ENCODE measurements at regions not wholly inside any gene's neighbourhood (a gene's known extent, or its start where the extent isn't known, plus 50 kb on each side); places are given as distances from the start of the nearest gene placed in this dataset.
"Not testable (repeated sequence)": the region's sequence is repeated elsewhere in the genome, so short reads cannot be mapped to it uniquely, and the experiment has no call there.

DNA sequence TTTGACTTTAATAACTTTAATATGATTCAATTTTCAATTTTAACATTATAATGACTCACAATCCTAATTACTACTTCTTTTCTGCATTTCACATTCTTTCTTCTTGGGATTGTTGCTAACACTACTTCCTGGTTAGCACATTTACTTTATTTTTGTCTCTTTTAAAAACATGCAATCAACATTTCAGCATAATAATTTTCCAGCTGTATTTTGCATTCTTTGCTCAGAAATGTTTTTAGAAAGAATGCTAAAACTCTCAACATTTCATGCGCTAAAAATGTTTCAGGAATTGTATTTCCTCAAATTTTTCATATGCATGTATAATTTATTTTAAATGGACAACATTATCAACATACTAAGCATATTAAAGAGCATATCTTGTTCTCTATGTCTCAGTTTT is 1302.1 kb upstream of the GJE1 start:
- no peak for DNase-seq (ENCODE audit: low spot score)

DNA sequence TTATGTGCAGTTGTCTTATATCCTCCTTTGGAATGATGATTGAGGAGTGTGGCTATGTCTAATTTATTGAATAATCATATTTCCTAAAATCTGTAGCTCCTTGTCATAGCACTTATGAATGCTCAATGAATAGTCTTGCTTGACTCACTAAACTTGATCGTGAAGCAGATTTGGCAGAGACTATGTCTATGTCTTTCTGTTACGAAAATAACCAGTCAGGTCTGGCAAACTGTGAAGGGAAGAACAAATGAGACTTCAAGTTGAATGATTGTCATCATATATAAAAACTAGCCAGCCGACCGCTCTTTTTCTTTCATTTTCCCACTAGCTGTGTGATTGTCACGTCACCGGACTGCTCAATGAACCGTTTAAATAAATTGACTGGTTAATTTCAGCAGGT is 1303.9 kb upstream of the GJE1 start:
- no peak for DNase-seq (ENCODE audit: low spot score)

DNA sequence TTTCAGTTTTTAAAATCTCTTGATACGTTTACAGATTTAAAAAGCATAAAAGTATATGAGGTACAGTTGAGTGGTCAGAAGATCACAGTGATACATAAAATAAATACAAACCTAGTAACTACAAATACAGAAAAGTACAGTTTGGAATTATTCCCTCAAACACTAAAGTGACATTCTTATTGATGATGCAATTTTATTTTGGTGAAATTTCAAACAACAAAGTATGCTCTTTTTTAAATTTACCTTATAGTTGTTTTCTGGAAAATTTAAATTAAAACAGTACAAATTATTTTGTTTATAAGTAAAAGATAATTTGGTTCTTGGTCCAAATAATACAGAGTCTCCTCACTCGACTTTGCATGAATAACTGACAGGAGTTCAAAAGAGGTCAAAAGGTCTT is 1305.1 kb upstream of the GJE1 start:
- DNase-seq (ENCODE audit: low spot score): no peak

DNA sequence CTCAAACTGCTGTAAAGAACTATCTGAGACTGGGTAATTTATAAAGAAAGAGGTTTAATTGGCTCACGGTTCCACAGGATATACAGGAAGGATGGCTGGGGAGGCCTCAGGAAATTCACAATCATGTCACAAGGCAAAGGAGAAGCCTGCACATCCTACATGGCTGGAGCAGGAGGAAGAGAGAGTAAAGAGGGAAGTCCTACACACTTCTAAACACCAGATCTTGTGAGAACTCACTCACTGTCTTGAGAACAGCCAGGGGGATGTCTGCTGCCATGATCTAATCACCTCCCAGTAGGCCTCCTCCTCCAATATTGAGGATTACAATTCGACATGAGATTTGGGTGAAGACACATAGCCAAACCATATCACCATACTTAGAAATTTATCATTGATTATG is 1307.0 kb upstream of the GJE1 start:
- DNase-seq (ENCODE audit: low spot score): no peak

DNA sequence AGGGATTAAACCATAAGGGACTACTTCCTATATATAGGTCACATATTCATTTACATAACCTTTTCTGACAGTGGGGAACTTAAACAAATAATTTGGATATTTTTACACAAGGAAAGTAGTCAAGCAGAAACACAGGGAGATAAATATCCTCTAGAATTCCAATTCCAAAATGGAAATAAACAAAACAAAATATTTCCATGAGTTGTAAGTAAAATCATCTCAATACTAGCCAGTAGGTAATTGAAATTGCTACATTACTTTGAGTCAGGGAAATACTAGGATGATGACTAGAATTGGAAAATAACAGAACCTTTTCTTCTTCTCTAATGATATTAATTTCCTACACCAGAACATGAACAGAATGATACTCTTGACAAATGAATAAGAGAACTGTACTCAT is 1308.1 kb upstream of the GJE1 start:
- no peak for DNase-seq (ENCODE audit: low spot score)

DNA sequence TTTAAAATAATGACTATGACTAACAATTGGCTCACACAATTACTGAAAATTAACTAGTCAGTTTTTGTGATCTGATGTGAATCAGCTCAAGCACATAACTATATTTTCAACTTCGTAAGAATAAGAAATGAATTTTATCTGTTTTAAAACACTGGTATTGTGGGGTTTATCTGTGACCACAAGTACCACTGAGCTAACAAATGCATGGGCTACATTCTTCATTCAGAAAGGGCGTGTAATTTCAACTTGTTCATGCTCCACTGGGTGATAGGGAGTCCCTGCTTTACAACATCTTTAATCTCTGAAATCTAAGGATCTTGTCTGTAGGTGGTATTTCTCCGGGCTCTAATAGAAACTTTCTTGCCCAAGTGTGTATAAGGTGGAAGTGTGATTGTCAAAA is 1311.5 kb upstream of the GJE1 start:
- DNase-seq (ENCODE audit: low spot score): no peak

DNA sequence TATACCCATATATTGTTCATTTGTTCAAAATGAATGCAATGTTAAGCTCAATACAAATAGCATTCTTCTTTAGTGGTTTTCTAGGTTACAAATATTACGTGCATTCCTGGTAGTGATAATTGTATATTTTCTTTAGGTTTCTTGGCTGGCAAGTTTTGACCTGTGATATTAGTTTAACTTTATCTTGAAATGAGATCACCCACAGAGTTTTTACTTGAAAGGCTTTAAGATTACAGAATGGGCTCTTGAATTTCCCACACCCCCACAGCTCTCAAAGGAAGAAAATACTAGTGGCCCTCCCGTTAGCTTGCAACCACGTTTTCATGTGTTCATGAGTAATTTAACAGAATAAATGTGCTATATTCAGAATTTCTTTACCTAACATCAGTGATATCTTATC is 1315.5 kb upstream of the GJE1 start:
- no peak for DNase-seq (ENCODE audit: low spot score)

DNA sequence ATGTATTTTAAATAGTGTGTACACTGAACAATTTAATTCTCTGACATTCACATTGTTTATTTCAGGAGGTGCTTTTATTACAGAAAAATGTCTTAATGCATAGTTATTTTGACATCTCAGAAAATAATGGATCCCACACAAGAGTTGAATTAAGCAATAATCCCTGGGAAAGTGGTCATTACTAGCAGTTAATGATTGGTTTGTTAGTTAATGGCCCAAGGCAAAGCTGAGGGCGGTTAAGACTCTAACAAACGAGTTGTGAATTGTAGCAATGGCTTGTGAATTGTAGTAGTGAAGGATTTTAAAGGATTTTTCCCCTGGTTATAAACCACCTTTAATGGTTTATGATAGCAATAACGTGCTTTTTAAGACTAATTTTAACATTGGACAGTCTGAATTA is 1316.0 kb upstream of the GJE1 start:
- no peak for DNase-seq (ENCODE audit: low spot score)

DNA sequence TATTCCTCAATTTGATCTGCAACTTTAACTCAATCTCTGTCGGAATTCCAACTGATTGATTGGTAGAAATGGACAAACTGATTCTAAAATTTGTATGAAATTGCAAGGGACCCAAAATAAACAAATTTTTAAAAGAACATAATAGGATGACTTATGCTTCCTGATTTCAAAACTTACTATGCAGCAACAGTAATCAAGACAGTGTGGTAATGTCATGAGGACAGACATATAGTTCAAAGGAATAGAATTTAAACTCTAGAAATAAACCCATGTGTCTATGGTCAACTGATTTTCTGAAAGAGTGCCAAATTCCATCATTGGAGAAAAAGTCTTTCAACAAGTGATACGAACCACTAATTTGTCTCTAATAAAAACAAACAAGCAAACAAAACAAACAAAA is 1320.1 kb upstream of the GJE1 start:
- DNase-seq (ENCODE audit: low spot score): no peak

DNA sequence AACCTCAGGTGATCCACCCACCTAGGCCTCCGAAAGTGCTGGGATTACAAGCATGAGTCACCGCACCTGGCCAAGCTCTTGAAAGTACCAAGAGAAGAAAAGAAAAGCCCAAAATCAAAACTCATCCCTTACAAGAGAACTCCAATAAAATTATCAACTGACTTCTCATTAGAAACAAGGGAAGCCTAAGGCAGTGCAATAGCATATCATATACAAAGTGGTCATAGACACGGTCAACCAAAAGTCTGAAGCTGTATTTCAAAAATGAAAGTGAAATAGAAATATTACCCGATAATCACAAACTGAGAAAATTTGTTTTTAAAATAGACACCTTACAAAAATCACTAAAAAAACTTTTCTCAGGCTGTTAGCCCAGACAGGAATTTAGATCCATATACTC is 1321.1 kb upstream of the GJE1 start:
- no peak for DNase-seq (ENCODE audit: low spot score)

DNA sequence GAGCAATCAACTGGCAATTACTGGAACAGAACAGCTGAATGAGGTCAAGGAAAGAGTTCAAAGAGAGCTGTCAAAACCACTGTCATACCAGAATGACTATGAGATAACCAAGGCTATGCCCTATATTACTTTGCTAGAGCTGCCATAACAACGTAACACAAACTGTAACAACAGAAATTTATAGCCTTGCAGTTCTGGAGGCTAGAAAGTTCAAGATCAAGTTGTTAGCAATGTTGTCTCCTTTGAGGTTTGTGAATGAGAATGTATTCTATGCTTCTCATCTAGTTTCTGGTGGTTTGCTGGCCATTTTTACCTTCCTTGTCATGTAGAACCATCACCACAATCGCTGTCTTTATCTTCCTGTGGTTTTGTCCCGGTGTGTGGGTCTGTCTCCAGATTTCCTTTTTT is 1323.0 kb upstream of the GJE1 start:
- DNase-seq (ENCODE audit: low spot score): no peak

DNA sequence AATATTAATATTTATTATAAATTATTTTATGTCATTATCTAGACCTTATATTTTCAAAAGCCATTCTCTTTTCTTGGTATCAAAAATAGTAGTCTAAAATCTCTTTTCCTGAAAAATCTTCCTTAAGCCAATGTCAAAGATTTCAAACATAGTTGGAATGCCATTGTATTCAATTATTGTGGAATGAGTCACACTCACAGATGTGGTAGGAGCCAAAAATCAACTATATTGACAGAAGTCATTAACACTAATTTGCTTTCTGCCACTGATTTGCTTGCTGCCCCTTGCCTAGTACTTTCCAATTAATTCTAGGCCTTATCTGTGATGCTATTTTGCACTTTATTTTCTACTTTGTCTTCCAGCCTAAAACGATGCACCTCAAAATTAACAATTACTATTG is 1326.3 kb upstream of the GJE1 start:
- no peak for DNase-seq (ENCODE audit: low spot score)

DNA sequence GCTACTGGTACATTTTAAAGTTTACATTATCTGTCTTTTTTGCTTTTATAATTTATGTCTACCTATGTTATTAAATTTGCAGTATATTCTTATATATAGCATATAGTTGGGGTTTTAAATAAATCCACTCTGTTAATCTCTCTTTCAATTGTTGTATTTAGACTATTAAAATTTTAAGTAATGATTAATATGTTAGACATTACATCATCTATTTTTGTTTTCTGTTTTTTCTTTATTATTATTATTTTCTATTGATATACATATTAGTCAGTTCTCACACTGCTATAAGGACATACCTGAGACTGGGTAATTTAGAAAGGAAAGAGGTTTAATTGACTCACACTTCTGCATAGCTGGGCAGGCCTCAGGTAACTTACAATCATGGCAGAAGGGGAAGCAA is 1338.2 kb upstream of the GJE1 start:
- no peak for DNase-seq (ENCODE audit: low spot score)

DNA sequence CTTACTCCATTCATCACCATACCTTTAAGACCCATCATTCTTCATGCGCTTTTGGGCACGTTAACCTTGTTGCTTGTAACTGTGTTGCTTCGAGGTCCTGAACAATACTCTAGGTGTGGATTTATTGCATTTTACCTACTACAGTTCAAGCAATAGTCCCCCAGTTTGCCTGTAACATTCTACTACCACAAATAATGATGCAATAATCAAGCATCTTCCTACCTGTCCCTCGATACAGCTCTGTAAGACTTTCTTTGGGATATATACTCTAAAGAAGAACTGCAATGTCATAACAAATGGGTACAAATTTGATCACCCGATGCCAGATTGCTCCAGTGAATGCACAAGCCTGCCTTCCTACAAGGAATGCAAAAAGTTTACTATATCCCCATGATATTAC is 1342.6 kb upstream of the GJE1 start:
- DNase-seq (ENCODE audit: low spot score): no peak

DNA sequence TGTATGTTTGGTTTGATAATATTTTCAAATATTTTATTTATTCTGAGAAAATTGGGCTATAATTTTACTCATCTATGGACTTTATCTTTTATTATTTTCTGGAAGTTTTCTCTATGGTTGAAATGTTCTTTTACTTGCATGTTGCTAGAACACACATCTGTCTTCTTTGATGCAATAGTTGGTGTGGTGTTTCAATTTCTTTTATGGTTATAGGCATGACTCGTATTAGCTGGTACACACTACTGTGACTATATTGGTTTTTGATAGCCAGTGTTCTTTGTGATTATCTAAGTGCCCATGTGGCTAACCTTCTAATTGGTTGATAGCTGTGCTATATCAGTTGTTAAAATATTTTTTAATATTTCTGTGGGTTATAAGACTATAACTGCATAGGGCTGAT is 1343.3 kb upstream of the GJE1 start:
- no peak for DNase-seq (ENCODE audit: low spot score)

DNA sequence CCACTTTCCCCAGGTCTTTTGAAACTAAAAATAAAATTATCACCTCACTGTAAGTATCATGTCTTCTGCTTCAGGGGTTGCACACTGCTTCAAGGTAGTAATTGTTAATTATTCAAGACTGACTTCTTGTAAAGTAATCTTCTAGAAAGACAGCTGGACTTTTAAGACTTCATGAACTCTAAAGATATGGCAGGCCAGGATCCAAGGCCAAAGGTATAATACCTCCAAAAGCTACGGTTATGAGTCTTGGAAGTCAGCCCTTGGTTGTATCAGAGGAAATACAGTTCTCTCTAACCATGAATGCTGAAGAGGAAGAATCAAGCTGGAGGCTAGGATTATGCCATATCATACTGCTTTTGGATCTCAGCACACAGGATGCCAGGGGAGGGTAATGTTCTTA is 1346.8 kb upstream of the GJE1 start:
- no peak for DNase-seq (ENCODE audit: low spot score)

DNA sequence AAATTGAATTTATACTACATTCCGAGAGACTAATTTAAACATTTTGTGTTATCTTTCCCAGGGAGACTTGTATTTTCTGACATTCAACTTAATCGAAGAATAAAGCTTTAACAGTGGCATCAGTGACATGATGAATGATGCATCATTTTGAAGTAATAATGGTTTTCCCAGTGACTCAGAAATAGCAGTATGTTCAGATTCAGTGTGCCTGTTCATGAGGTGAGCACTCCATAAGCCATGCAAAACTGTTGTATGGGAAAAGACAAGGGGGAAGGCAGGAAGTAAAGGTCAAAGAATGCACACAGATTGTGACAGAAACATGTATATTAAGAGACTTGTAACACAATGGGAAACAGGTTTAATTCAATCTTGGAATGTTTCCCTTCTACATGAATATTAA is 1348.2 kb upstream of the GJE1 start:
- DNase-seq (ENCODE audit: low spot score): no peak

DNA sequence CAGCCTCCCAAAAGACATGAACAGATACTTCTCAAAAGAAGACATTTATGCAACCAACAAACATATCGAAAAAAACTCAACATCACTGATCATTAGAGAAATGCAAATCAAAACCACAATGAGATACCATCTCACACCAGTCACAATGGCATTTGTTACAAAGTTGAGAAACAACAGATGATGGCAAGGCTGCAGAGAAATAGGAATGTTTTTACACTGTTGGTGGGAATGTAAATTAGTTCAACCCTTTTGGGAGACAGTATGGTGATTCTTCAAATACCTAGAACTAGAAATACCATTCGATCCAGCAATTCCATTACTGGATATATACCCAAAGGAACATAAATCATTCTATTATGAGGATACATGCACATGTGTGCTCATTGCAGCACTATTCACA is 1349.2 kb upstream of the GJE1 start:
- not testable (repeated sequence) for DNase-seq (ENCODE audit: low spot score)

DNA sequence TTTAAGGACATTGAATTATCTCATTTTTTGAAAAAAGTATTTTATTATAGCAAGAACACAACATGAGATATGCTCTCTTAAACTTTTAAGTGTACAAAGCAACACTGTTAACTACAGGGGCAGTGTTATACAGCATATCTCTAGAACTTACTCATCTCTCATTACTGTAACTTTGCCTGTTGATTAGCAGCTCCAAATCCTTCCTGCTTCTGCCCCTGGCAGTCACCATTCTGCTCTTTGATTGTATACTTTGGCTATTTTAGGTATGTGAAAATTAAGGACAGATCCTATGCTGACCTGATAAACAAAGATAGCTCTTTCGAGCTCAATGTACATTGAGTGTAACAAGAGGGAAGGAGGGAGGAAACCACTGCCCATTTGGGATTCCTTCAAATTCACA is 1349.8 kb upstream of the GJE1 start:
- DNase-seq (ENCODE audit: low spot score): no peak

DNA sequence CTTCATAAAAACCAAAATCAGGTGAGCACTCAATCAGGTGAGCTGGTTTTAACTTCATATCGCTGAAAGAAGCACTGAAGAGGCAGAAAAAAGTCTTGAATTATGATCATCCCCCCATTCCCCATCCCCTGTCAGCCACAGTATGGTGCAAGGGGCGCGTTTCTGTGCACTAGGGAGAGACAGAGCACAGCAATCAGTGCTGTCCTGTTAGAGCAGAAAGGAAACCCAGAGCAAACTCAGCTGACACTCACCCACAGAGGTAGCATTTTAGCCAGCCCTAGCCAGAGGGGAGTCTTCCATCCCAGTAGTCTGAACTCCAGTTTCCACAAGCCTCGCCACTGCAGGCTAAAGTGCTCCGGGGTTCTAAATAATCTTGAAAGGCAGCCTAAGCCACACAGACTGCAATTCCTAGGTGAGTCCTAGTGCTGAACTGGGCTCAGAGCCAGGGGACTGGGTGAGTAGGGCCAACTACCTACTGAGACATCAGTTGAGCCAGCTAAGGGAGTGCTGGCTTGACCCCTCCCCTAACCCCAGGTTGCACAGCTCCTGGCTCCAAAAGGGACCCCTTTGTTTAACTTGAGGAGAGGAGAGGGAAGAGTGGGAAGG is 1352.6 kb upstream of the GJE1 start:
- no peak for DNase-seq (ENCODE audit: low spot score)

DNA sequence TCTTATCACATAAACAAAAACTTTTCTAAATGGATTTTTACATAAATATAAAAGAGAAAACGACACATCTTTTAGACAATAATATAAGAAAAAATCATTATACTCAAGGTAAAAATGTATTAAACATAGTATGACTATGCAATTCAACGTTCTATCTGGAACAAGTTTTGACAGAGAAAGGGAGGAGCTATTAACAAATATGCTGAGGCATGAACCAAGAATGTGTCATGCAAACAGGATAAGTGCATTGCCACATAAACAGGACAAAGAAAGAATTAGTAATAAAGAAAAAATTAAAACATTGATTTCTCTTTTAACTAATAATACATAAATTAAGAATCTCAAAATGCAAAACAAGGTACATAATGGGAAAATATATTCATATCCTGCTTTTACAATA is 1353.4 kb upstream of the GJE1 start:
- no peak for DNase-seq (ENCODE audit: low spot score)

DNA sequence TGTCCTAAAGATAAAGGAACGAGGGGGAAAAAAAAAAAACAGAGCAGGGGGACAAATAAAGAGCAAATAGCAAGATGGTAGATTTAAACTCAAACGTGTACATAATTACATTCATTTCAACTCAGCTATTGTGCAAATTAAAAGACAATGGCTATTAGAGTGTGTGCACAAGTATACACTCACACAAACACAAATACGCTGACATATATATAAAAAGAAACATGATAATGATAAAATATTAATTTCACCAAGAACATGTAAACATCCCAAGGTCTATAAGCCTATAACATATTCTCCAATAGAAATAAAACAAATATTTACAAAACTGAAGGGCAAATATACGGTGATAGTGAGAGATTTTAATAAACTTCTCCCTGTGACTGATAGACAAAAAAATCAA is 1354.9 kb upstream of the GJE1 start:
- no peak for DNase-seq (ENCODE audit: low spot score)

DNA sequence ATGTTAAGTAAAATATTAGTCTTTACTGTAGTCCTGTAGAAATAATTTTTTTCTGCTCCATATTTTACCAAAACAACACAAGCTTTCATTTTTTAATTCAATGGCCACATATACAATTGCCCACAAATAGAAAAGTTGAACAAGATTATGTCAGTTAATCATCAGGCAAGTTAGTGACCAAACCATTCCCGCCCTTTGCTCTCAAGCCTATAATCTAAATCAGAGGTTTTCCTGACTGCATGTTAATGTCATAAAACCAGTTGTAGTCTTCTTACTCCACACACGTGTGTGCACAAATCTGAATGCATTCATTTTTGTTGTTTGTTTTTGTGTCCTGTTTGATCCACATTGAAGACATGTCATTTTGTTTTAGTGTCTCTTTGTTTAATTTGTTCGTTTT is 1357.7 kb upstream of the GJE1 start:
- no peak for DNase-seq (ENCODE audit: low spot score)

DNA sequence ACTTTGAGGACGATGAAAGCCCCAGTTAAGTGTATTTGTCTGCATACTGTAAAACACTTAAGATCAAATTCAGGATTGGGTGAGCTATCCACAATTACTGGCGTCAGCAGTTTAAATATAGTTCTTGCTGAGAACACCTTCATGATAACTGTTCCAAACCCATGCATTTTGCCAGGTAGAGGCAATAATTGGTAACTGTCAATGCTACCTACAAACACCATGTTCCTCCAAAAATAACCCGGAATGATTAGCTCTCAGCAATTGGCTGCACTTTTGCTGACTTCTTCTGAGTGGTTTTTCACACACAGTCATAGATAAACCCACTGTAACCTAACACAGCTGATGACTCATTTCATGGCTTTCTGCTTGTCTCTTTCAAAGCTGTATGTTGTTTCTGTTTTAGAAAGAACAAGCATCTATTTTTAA is 1358.6 kb upstream of the GJE1 start:
- DNase-seq (ENCODE audit: low spot score): peak; percentile 61

DNA sequence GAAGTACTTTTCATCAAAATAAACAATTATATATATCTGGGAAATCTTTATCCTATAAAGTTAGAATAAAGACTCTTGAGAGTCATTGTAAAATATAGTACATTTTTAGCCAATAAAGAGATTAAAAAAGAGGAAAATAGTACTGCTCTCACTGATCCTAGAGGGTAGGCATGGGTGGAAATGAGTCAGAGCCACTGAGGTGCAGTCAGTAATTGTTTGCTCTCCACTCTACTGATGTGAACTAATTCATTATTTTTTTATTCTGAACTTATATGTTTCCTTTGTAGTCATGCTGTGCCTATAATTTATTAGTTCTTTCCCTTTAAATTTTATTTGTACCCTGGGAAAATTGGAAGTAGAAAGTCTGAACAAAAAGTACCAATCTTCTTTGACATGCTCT is 1359.4 kb upstream of the GJE1 start:
- no peak for DNase-seq (ENCODE audit: low spot score)
